NB4 (cell line): ENCODE measurements at regions not wholly inside any gene's neighbourhood (a gene's known extent, or its start where the extent isn't known, plus 50 kb on each side); places are given as distances from the start of the nearest gene placed in this dataset.

Experiments
- DNase-seq: peaks from one replicate; pipeline ENCODE4 v3.0.0; 2010; ENCODE audit warnings: low read depth
- H3K4me3 ChIP-seq: one replicate; pipeline ENCODE4 v1.5.1; 2011; ENCODE audit warnings: mild to moderate bottlenecking, low read depth, low read length, moderate library complexity
- MYC ChIP-seq: IDR thresholded peaks from 2 replicates; pipeline ENCODE4 v1.6.1; 2011; ENCODE audit warnings: low read depth, low read length
- POLR2A ChIP-seq: IDR thresholded peaks from 2 replicates; pipeline ENCODE4 v1.6.1; 2011; ENCODE audit warnings: mild to moderate bottlenecking; ENCODE audit not compliant: insufficient read length; ENCODE audit errors: extremely low read depth
- TF ChIP-seq, protein P1 (sequence below): IDR thresholded peaks from 2 replicates; pipeline ENCODE4 v1.6.1; 2011; ENCODE audit warnings: low read depth, low read length
- TF ChIP-seq, protein P2 (sequence below): IDR thresholded peaks from one replicate; pipeline ENCODE4 v1.5.1; 2012; ENCODE audit warnings: low read depth, low read length

DNA sequence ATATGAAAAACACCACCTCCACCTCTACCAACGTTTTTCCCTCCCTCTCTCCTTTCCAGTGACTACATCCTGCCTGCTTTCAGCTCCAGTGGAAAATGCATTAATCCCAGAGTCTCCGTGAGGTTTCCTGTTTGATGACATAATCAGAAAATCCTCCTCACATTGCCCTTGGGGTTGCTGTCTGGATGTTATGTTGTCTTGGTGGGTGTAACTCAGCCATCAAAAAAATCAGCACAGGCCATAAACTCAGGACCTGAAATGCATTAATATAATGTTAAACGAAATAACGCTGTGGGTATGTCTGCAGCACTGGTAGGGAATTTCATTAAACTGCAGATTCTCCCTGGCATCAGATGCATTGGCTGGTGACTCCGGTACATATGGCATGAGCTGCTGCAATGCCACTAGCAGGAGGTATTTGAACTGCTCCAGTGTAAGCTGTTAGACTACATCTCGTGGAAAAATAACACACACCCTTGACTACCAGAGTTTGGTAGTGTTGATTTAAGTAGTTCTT lies 297.8 kb downstream of the PRL start:
- DNase-seq, result no peak

DNA sequence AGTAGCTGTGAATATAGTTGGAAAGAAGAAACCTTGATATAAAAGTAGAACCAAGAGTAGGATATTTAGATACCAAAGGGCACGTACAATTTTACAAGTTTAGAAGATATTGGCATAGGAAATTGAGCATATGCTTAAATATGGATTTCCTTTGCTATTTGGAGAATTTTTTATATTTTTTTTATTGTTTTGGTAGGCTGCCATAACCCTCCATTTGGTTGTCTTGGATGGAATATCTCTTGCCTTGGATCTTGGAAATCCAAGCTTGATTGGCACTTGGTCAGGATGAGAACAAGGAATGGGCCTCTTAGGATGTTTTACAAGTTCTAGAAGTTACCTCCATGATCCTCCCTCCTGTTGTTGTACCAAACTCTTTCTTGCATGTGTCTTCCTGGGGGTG lies 297.1 kb downstream of the PRL start:
- no peak overlapping the region for H3K4me3 ChIP-seq
- DNase-seq, result no peak
- no peak for TF ChIP-seq MYC

More for the DNA sequence above, 297.8 kb downstream of the PRL start:
- TF ChIP-seq POLR2A (no peak), MYC (no peak)
- TF ChIP-seq, protein P1, sequence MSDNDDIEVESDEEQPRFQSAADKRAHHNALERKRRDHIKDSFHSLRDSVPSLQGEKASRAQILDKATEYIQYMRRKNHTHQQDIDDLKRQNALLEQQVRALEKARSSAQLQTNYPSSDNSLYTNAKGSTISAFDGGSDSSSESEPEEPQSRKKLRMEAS, result no peak
- TF ChIP-seq, protein P2, sequence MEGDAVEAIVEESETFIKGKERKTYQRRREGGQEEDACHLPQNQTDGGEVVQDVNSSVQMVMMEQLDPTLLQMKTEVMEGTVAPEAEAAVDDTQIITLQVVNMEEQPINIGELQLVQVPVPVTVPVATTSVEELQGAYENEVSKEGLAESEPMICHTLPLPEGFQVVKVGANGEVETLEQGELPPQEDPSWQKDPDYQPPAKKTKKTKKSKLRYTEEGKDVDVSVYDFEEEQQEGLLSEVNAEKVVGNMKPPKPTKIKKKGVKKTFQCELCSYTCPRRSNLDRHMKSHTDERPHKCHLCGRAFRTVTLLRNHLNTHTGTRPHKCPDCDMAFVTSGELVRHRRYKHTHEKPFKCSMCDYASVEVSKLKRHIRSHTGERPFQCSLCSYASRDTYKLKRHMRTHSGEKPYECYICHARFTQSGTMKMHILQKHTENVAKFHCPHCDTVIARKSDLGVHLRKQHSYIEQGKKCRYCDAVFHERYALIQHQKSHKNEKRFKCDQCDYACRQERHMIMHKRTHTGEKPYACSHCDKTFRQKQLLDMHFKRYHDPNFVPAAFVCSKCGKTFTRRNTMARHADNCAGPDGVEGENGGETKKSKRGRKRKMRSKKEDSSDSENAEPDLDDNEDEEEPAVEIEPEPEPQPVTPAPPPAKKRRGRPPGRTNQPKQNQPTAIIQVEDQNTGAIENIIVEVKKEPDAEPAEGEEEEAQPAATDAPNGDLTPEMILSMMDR, result no peak
- H3K4me3 ChIP-seq, result no peak overlapping the region

DNA sequence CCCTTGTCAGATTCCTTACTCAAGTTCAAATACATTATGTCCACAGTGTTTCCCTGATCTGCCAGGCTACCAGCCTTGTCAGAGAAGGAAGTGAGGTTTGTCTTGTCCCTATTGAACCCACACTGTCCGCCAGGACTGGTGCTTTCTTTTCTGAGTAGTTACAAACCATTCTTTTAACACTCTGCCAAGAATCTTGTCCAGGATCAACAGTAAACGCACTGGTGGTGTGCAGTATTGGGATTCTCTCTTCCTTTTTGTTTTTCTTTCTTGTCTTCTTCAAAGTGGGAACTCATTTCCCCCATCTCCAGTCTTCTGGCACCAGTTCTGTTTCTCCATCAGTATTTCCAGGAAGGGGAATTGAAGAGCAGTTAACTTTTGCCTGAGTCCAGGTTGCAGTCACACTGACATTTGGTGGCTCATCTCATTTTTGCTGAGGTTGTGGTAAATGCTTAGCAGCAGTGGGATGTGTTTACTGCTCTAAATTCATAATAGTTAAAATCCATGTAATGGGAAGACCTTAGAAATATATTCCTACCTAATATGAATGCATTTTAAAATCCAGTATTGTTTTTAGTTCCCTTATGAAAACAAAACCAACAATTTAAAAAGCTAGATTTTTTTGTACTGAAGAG lies 295.3 kb downstream of the PRL start:
- DNase-seq, result no peak
- TF ChIP-seq, protein P2, result no peak
- TF ChIP-seq MYC (no peak), POLR2A (no peak)
- TF ChIP-seq, protein P1, result no peak
- no peak overlapping the region for H3K4me3 ChIP-seq

DNA sequence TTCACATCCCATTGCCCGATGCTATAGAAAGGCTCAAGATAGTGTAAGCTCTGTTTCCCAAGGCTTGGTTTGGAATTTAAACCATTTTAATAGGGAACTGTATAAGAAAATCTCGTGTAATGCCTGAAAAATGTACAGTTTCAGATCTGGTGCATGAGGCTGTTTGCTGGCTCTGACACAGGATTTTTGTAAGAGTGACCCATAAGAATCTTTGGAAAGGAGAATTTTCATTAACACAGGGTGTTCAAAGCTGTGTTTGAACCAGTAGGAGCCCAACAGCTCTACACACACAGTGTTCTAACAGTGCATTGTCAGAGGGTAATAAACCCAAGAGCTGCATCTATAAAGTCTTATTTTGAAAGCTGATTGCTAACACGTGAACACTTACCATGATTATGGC lies 293.5 kb downstream of the PRL start:
- no peak for DNase-seq
- TF ChIP-seq, protein P2, result no peak
- TF ChIP-seq, protein P1, result no peak
- no peak for TF ChIP-seq MYC
- TF ChIP-seq POLR2A, result no peak

DNA sequence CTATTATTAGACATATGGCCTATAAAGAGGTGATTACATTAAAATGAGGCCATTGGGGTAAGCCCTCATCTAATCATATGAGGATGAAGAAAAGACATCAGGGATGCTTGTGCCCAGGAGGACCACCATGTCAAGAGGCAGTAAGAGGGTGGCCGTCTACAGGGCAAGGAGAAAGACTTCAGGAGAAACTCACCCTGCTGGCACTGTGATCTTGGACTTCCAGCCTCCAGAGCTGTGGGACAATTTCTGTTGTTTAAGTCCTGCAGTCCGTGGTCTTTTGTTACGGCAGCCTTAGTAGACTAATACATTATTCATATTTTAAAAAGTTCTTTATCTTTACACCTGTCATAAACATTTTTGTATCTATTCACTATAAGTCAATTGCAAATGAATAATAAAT lies 290.0 kb downstream of the PRL start:
- no peak overlapping the region for H3K4me3 ChIP-seq
- TF ChIP-seq, protein P2, result no peak
- TF ChIP-seq, protein P1, result no peak
- TF ChIP-seq MYC, result no peak
- TF ChIP-seq POLR2A, result no peak
- no peak for DNase-seq

More for the DNA sequence above, 293.5 kb downstream of the PRL start:
- H3K4me3 ChIP-seq, result no peak overlapping the region

DNA sequence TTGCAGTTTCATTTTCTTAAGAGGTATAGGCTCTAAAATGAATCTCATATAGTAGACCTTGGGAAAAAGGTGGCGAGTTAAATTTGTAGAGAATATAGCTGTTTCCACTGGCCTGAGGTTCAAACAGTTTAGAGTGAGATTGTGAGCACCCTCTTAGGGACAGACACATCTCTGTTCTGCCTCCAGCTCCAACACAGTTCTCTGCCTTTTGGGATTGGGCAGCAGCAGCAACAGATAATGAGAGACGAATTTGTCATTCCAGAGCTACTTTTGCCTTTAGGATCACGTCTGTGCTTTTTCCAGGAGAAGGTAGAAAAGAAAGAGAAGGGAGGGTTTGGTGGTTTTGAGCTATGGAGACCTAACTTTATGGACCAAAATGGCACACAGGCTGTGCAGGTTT lies 289.4 kb downstream of the PRL start:
- no peak overlapping the region for H3K4me3 ChIP-seq
- no peak for DNase-seq
- TF ChIP-seq, protein P2, result no peak
- TF ChIP-seq POLR2A (no peak), MYC (no peak)
- TF ChIP-seq, protein P1, result no peak
